ENCODE measurements at regions not wholly inside any gene's neighbourhood (a gene's known extent, or its start where the extent isn't known, plus 50 kb on each side); places are given as distances from the start of the nearest gene placed in this dataset.
A peak's percentile ranks its signal among the peaks of the same experiment; 100 is the strongest.
"Not testable (repeated sequence)": the region's sequence is repeated elsewhere in the genome, so short reads cannot be mapped to it uniquely, and the experiment has no call there.

DNA sequence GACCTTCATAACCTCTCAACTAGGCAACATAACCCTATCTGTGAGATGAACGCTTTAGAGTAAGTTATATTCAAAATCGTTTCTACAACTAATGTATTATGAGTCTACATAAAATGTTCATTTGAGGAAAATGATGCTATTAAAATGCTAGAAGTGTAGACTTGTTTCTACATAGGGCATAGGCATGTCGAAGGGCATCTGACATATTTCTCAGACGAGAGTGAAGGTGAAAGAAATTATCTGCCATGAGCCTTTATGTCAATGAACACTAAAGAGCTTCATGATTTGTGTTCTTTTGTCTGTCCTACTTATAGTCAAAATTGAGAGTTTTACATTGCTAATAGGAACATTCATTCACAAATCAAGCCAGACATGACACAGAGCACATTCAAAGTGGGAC, 811.8 kb downstream of the RAB28 start:
- DNase-seq, result no peak

GRCh38 chr4:12658146-12658545, 826.0 kb downstream of the RAB28 start:
- DNase-seq, result no peak

- DNase-seq, result no peak
Observed at GRCh38 chr4:12651876-12652275, 832.3 kb downstream of the RAB28 start.

- DNase-seq, result no peak
Observed at GRCh38 chr4:12645732-12646131, 838.4 kb downstream of the RAB28 start.

DNA sequence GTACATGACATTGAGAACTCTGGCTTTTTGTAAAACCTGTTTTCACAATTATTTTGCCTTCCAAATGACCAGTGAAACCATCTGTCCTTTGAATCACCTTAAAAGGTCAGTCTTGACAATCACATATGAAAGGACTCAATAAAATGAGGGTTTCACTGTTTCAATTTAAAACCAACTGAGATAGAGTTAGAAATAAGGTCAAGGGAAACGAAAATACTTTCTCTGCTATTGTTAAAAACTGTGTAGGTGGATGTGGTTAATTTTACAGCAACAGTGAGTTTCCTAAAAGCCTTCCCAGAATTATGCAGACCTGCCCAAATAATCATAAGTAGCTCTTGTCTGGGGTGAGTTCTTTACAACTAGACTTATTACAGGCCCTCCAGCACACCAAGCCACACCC, 839.9 kb downstream of the RAB28 start:
- DNase-seq, result no peak

DNA sequence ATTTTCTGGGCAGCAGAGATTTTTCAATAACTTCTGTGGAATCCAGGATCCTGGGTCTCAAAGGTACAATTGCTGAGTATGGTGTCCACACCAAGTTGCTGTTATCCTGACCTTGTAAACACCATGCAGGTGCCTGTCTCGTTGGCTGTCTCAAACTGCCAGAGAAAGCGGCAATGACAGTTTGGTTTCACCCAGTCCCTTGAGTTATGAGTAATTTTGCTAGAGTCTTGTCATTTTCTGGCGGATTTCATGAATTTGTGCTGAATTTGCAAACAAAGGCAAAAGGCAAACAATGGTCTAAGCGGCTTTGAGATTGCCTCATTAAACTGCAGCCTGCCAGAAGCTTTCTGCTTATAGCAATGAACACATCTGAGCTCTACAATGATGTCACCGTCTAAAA, 847.9 kb downstream of the RAB28 start:
- no peak for DNase-seq

DNA sequence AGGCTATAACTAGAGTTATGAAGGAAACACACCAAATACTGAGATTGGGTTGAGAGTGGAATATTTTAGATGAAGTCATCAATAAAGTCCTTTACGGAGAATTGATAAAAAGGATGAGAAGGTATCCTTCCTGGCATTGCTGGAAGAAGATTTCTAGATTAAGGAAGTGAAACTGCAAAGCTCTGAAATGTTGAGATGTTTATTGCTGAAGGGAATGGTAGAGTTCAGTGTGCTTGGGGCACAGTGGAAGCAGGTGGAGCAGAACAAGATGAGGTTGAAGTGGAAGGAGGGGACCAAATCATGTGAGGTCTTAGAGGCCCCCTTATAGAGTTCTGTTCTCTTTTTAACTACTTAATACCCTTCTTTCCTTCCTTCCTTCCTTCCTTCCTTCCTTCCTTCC, 848.5 kb downstream of the RAB28 start:
- DNase-seq, result no peak

DNA sequence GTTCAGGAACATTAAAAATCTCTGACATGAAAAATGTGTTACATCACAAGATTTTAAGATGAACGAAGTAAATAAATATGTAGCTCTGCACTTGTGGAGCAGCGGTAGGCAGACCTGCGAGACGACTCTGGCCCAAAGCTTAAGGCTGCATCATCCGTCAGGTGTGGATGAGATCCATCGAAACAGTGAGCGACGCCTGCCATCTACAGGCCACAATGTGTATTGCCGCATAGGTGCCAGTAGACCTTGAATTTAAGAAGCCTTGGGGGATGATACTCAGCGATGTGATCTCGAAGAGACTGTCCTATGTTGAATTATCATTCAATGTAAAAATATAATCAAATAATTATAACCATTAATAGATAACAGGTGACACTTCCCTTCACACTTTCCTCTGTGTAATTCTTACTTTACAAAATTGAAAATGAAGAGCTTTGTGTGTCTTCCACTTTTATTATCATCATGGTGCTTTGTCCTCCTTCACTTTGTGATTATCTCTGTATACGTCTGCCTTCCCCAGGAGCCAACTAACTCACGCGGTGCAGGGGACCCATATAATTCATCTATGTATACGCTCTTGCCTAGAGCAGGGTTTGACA, 851.0 kb downstream of the RAB28 start:
- DNase-seq, result peak; percentile 83 to 86

DNA sequence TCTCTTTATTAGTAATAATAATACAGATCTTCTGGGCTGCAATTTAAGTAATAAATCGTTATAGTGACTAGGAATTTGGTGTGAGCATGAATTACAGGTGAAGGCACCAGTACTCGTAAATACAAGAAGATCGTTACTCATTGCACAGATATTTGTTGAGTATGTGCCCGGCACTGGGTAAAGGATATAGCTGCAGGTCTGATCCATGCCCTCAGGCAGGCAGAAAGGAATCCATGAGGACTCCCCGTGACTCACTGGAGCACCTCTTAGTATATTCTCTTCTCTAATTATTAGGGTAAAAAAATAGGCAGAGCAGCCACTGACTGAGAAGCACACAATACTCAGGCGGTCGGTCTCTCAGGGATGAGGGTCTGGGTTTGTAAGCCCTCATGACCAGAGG, 868.3 kb downstream of the RAB28 start:
- no peak for DNase-seq

DNA sequence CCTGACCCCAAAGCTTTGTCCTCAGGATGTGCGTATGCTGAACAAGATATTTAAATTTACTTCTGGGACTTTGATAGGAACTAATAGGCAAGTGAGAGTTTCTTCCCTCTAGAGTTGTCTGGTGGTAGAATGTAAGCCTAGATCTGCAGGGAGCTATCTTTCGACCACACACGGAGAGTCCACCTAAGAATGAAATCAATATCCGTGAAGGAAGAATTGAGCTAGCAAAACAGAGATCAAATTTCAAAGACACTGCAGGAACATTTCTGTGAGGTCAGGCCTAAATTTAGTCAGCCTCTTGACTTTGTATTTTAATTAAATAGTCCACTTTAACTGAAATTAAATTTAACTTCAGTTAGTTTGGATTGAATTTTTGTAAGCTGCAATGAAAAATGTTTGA, 871.3 kb downstream of the RAB28 start:
- DNase-seq, result no peak

GRCh38 chr4:12609212-12609875, 874.8 kb downstream of the RAB28 start:
- not testable (repeated sequence) for DNase-seq

DNA sequence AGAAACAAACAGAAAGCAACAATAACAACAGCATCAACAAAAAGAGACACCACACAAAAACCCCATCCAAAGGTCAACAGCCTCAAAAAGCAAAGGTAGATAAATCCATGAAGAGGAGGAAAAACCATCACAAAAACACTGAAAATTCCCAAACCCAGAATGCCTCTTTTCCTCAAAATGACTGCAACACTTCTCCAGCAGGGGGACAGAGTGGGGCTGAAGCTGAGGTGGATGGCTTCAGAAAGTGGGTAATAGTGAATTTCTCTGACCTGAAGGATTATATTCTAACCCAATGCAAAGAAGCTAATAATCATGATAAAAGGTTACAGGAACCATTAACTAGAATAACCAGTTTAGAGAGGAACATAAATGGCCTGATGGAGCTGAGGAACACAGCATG, 888.2 kb downstream of the RAB28 start:
- DNase-seq, result no peak

- DNase-seq, result no peak
Observed at GRCh38 chr4:12595489-12595888, 888.7 kb downstream of the RAB28 start.

DNA sequence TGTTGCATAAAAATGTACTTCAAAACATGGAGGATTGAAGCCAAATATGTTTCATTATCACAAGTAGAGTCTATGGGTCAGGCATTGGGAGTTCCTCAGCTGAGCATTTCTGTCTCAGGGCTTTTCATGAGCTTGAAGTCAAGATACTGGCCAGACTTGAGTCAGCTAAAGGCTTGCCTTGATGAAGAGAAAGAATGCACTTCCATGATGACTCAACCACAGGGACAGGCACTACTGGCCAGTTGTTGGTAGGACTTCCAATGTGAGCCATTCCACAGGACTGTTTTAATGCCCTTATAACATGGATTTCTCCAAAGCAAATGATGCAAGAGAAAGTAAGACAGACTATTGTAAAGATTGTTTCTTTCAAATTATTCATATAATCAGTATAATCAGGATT, 895.6 kb downstream of the RAB28 start:
- no peak for DNase-seq

DNA sequence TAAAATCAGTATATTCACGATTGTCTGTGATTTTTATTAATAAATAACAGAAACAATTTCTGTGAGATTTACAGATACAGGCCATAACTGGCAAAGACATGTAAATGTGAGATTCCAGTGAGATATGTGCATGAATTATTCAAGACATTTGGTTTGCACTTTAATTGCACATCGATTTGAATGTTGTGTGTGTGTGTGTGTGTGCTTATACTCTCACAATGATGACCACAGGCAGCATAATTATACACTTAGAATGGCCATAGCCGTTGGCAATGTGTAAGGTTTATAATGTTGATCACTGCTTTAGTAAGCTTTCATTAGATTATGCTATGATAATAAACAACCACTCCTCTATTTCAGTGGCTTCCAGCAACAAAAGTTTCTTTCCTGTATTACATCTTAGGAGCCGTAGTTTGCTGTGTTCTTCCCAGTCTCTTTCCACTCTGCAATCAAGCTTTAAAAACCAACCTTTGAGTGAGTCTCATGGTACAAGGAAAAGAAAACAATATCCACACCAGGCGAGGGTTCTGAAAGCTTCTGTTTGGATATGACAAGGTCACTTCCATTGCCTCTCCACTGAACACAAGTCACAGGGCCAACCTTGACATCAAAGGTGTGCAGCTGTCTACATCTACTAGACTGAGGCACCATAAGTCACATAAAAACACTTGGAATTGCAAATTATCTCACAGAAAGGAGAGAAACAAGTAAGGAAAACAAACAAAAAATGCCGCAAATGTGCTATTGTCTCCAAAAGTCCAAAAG, 897.7 kb downstream of the RAB28 start:
- no peak for DNase-seq

DNA sequence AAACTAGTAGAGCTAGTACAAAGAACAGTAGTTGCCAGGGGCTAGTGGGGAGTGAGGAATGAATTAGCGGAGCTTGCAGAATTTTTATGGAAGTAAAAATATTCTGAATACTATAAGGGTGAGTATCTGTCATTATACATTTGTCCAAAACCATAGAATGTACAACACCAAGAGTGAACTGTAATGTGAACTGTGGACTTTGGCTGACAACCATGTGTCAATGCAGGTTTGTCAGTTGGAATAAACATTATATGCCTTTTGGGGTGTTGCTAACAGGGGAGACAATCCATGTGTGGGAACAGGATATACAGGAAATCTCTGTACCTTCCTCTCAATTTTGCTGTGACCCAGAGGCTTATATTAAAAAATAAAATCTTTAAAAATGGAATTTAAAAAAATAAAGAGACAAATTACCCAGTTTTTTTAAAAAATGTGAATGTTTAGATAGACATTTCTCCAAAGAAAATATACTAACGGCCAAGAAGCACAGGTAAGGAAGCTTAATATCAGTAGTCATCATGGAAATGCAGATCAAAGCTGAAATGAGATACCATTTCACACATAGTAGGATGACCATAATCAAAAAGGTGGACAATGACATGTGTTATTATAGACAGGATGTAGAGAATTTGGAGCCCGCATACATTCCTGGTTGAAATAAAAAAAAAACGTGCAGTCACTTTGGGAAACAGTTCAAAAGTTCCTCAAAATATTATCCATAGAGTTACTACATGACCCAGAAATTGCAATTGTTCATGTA, 899.8 kb downstream of the RAB28 start:
- no peak for DNase-seq

DNA sequence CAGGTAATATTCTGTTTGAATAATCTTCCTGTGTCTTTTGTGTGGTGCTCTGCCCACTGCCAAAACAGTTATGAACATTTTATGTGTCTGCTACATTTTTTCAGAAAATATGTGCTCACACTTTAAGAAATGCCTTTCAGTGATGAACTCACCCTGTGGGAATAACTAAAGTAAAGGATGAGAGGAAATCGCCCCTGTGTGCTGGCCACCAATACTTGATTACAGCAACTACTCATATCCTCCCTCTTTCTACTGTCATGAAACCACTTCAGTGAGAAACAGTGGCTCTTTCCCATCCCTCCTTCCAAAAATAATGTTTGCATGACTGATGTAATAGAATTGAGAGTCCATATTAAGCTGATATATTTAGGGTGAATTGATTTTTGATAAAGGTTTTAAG, 900.9 kb downstream of the RAB28 start:
- DNase-seq, result no peak

- DNase-seq, result no peak
Observed at GRCh38 chr4:12580787-12581186, 903.4 kb downstream of the RAB28 start.

DNA sequence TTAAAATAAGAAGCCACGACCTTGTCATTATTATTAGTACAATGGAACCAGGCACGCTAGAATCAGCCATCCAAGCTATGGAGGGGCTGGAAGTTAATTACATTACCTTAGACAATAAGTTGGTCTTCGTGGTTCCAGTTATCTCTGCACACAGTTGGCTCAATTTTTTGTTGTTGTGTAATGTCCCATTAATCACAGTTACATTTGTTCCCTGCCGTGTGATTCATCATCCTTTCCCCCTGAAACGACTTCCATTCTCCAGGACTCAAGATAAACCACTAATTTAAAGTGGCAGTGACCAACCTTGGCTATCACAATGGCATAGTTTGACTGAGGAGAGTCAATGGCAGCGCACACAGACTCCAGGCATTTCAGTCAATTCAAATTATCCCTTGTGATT, 905.0 kb downstream of the RAB28 start:
- no peak for DNase-seq

DNA sequence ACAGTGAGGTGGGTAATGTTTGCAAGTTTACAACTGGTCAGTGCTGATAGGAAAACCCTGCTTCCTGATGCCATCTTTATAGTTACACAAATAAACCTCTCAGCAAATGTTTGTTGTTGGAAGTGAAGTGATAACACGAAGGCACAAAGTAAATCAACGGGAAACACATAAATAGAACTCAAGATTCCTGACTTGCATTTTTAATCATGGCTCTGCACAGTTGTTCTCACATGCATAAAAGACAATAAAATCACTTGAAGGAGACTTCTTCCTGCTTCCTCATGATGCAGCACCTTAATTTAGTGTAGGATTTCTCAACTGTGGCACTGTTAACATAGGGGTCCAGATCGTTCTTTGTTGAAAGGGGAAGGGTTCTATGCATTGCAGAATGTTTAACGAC, 907.7 kb downstream of the RAB28 start:
- no peak for DNase-seq

GRCh38 chr4:12573716-12574115, 910.4 kb downstream of the RAB28 start:
- DNase-seq, result no peak

DNA sequence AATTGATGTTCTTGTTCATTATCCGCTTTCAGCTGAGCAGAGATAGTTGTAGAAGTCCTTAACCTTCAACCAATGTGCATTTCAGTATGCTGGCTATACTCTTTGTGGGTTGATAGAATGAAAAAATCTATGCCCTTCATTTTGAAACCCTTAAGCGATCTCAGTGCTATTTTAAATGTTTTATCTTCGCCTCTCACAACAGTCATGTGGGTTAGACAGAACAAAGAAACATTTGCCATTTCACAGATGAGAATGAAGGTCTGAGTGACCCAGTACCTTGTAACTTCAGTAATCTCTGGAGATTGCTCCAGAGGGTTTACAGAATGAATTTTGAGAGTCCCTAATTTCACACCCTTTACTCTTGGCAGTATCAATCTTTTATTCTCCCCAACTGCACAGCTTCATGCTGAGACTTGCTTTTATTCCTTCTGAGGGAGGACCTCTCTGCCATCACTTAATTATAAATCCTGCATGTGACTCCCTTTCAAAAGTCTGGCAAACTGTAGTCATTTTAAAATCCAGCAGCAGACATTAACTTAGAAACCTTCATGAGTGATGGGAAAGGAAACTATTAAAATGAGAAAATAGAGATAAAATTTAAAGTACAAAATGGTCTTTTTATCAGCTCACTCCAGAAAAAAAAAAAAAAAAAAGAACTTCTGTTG, 921.5 kb downstream of the RAB28 start:
- no peak for DNase-seq

DNA sequence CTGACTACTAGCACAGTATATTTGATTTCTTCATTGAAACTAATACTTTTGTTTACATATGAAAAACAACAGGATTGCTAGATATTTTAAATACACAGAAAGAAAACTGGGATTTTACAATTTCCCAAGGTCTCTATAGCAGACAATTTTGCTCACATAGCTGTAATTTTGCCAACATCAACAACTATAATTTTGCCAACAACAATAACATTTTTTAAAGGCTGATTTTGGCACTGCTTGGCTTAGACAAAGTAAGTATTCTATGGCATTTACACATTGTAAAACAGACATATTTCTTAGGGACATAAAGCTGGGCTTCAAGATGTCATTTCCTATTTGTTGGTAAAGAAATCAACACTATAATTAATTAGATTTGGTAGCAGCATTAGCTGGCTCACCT, 922.1 kb downstream of the RAB28 start:
- DNase-seq, result no peak

Measured in activated T-cell treated with anti-CD3 and anti-CD28 coated beads, Interleukin-2, amount 50 U/mL, for 48 hours (primary cell).